GM12873 (cell line): ENCODE measurements at regions not wholly inside any gene's neighbourhood (a gene's known extent, or its start where the extent isn't known, plus 50 kb on each side); places are given as distances from the start of the nearest gene placed in this dataset.

Experiments
- CTCF ChIP-seq: IDR thresholded peaks from 2 replicates; pipeline ENCODE4 v1.5.1; 2012; ENCODE audit warnings: low read depth, mild to moderate bottlenecking, moderate library complexity, low read length, control low read depth; ENCODE audit not compliant: insufficient read depth; ENCODE audit errors: missing control alignments

- TF ChIP-seq CTCF = no peak
These were observed 161.3 kb upstream of the MAGEB18 start for GRCh38 chrX:25976683-25977310.

DNA sequence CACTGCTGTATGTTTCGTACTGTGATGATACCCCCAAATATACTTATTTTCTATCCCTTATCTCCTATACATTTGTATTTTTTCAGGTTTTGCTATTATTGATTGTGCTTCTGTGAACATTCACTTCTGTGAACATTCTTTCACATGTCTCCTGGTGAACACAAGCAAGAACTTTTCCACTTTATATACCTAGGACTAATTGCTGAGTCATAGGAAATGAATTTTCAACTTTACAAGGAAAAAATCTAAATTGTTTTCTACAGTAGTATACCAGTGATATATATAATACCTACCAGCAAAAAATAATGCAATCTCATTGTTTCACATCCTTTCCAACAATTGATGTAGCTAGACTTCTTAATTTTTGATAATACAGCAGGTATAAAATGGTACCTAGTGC lies 139.5 kb upstream of the MAGEB18 start:
- no peak for TF ChIP-seq CTCF

- TF ChIP-seq CTCF = no peak
These were observed 130.7 kb upstream of the MAGEB18 start for GRCh38 chrX:26007462-26007861.

DNA sequence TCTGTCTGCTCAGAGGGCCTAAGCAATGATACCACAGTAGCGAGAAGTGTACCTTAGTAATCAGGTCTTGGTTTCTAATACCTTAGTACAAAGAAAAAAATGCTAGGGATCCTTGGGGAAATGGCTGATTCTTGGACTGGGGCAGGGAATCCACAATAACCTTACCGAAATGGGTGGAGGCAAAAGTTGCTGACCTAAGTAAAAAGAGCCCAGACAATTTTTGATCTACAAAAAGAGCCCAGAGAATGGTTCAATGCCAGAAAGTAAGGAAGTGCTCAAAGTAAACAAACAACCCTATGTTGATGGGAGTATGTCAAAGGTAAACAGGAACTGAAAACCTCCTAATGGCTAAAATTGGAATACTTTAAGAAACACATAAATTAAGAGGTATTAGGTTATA lies 130.1 kb upstream of the MAGEB18 start:
- TF ChIP-seq CTCF = no peak

DNA sequence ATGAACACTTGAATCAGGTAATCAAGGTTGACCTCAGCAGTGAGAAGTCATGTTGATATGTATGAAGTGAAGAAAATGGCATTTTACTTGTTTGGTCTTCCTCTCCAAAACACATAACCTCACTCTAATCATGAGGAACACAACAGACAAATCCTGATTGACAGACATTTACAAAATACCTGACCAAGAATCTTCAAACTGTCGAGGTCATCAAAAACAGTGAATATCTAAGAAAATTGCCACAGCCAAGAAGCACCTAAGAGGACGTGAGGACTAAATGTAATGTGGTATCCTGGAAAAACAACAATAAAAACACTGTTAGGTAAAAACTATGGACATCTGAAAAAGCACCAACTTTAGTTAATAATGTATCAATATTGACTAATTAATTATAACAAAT lies 129.5 kb upstream of the MAGEB18 start:
- no peak for TF ChIP-seq CTCF

DNA sequence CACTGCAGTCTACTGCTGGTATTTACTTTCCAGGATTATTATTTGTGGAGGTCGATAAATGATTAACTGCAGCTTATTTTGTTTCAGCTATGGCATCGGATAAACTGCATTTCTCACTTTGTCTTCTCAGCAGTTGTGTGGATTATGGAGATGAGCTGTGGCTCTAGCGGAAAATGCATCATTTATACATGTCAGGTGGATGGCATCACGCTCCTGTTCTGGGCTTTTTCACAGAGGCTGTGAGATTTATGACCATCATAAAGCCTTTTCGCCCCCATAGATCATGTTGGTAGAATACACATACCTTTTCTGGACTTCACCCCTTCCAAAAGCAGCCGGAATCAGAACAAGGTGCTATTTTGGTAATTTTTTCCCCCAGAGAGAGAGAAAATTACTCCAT lies 118.8 kb upstream of the MAGEB18 start:
- no peak for TF ChIP-seq CTCF

DNA sequence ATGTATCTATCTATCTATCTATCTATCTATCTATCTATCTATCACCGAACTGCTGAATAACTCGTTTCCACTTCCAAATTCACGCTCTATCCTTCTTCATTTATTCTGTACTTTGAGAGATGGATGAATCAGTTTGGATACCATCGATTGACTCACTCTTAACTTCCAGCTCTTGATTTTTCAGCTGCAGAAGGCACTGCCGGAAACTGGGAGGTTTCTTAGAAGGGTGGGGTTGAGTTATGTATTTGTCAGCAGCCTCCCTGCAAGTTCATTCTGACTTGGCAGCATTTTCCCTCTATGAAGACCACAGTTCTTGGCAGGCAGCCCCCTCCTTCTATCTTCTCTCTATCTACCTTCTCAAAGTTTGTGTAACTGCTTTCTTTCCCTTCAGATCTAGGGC lies 112.0 kb upstream of the MAGEB18 start:
- TF ChIP-seq CTCF = no peak
